H1 (cell line): ENCODE measurements at regions not wholly inside any gene's neighbourhood (a gene's known extent, or its start where the extent isn't known, plus 50 kb on each side); places are given as distances from the start of the nearest gene placed in this dataset.

Experiments
- CTCF ChIA-PET: fragments of 300-600 bp; sonication (Branson Sonifier 250); formaldehyde crosslinking; loops from one replicate; lab custom pipeline; 2021; ENCODE audit not compliant: partially characterized antibody; lab: Charles Lee
- POLR2A ChIA-PET: fragments of 300-600 bp; sonication (Branson Sonifier 250); formaldehyde crosslinking; loops from one replicate; lab custom pipeline; 2021; ENCODE audit warnings: inconsistent platforms; ENCODE audit not compliant: partially characterized antibody; lab: Charles Lee
- DNase-seq, 2 experiments: peaks; one replicate each; pipeline versions ENCODE4 v3.0.0 to v3.0.0-alpha.2; 2010 to 2022; ENCODE audit warnings: low spot score in 2 of 2, low read depth in 1 of 2, mixed read lengths in 1 of 2
- FAIRE-seq: peaks from 2 replicates; lab custom pipeline; 2011; peaks lifted over from hg19 to GRCh38; lab: Jason Lieb, UNC
- H2AFZ ChIP-seq: 2 replicates; pipeline ENCODE4 v1.8.1; 2012; ENCODE audit warnings: low read length, inconsistent platforms
- H2AK5ac ChIP-seq: 2 replicates; pipeline ENCODE4 v1.6.1; 2013; ENCODE audit warnings: low read depth, low read length
- H2BK120ac ChIP-seq: replicated peaks from 2 replicates; pipeline ENCODE3; 2013; ENCODE audit warnings: low read depth, low read length, inconsistent platforms
- H2BK12ac ChIP-seq: 2 replicates; pipeline ENCODE4 v1.6.1; 2013; ENCODE audit warnings: low read depth, low read length
- H2BK15ac ChIP-seq: 2 replicates; pipeline ENCODE4 v1.6.1; 2013; ENCODE audit warnings: low read length
- H2BK20ac ChIP-seq: 2 replicates; pipeline ENCODE4 v1.6.1; 2013; ENCODE audit warnings: low read length
- H2BK5ac ChIP-seq: 2 replicates; pipeline ENCODE4 v1.6.1; 2013; ENCODE audit warnings: low read depth, low read length
- H3K14ac ChIP-seq: 2 replicates; pipeline ENCODE4 v1.6.1; 2013; ENCODE audit warnings: inconsistent platforms; ENCODE audit not compliant: insufficient read length
- H3K18ac ChIP-seq: 2 replicates; pipeline ENCODE4 v1.6.1; 2013; ENCODE audit warnings: low read length; ENCODE audit errors: extremely low read depth
- H3K23ac ChIP-seq: 2 replicates; pipeline ENCODE4 v1.6.1; 2013; ENCODE audit warnings: inconsistent platforms; ENCODE audit not compliant: insufficient read length
- H3K23me2 ChIP-seq: 2 replicates; pipeline ENCODE4 v1.6.1; 2013; ENCODE audit warnings: low read depth, low read length
- H3K27ac ChIP-seq: 2 replicates; pipeline ENCODE4 v1.6.1; 2011; ENCODE audit warnings: low read depth, low read length, inconsistent platforms
- H3K27me3 ChIP-seq, 4 experiments: replicated peaks in 1 of 4; 1 replicate in 1 of 4; 2 replicates in 3 of 4; pipeline versions ENCODE4 v1.6.1 to v1.8.1; 2011 to 2013; ENCODE audit warnings: low read length in 3 of 4, mild to moderate bottlenecking in 3 of 4, inconsistent platforms in 2 of 4, mixed read lengths in 2 of 4, moderate library complexity in 1 of 4; ENCODE audit not compliant: control insufficient read depth in 3 of 4, insufficient read depth in 3 of 4; ENCODE audit errors: extremely low read depth in 1 of 4
- H3K36me3 ChIP-seq, 4 experiments: 2 replicates each; pipeline versions ENCODE4 v1.6.1 to v1.8.1; 2011 to 2013; ENCODE audit warnings: mild to moderate bottlenecking in 4 of 4, low read length in 3 of 4, moderate library complexity in 2 of 4, control low read depth in 1 of 4, inconsistent platforms in 1 of 4; ENCODE audit not compliant: insufficient read depth in 4 of 4, control insufficient read depth in 2 of 4
- H3K4ac ChIP-seq: replicated peaks from 2 replicates; pipeline ENCODE3; 2013; ENCODE audit warnings: low read length, low read depth, mixed read lengths, inconsistent platforms; ENCODE audit not compliant: insufficient read length
- H3K4me1 ChIP-seq, 4 experiments: replicated peaks in 1 of 4; 1 replicate in 1 of 4; 2 replicates in 3 of 4; pipeline versions ENCODE4 v1.6.1 to v1.8.1; 2011 to 2013; ENCODE audit warnings: low read length in 3 of 4, inconsistent platforms in 2 of 4, mixed read lengths in 1 of 4; ENCODE audit not compliant: insufficient read depth in 4 of 4, control insufficient read depth in 3 of 4
- H3K4me2 ChIP-seq, 2 experiments: 2 replicates each; pipeline versions ENCODE4 v1.6.1 to v1.8.1; 2011 to 2013; ENCODE audit warnings: low read depth in 2 of 2, low read length in 2 of 2, control low read depth in 1 of 2, inconsistent platforms in 1 of 2, mild to moderate bottlenecking in 1 of 2; ENCODE audit not compliant: insufficient read depth in 1 of 2
- H3K4me3 ChIP-seq, 4 experiments: fragments of 200-600, 300-600 bp in 1 of 4; sonication (generic), shearing (Covaris generic), sonication (Bioruptor Twin) in 1 of 4; 2 replicates each; pipeline versions ENCODE4 v1.5.1 to v1.8.1; 2011 to 2016; ENCODE audit warnings: low read length in 4 of 4, low read depth in 3 of 4, control low read depth in 2 of 4, inconsistent platforms in 2 of 4, mild to moderate bottlenecking in 2 of 4, mixed read lengths in 1 of 4, moderate library complexity in 1 of 4; ENCODE audit not compliant: insufficient read depth in 2 of 4; ENCODE audit errors: extremely low read depth in 1 of 4
- H3K56ac ChIP-seq: replicated peaks from 2 replicates; pipeline ENCODE3; 2013; ENCODE audit warnings: low read depth, mild to moderate bottlenecking, mixed read lengths, low read length, inconsistent platforms; ENCODE audit not compliant: insufficient read length
- H3K79me1 ChIP-seq: 2 replicates; pipeline ENCODE4 v1.6.1; 2013; ENCODE audit warnings: low read depth, low read length, control low read depth
- H3K79me2 ChIP-seq, 2 experiments: 2 replicates each; pipeline versions ENCODE4 v1.6.1 to v1.8.1; 2012 to 2013; ENCODE audit warnings: low read length in 2 of 2, mild to moderate bottlenecking in 2 of 2, inconsistent platforms in 1 of 2; ENCODE audit not compliant: insufficient read depth in 2 of 2, control insufficient read depth in 1 of 2
- H3K9ac ChIP-seq, 4 experiments: replicated peaks in 1 of 4; 1 replicate in 1 of 4; 2 replicates in 3 of 4; pipeline versions ENCODE4 v1.6.1 to v1.8.1; 2011 to 2013; ENCODE audit warnings: low read depth in 3 of 4, low read length in 3 of 4, control low read depth in 2 of 4, mild to moderate bottlenecking in 2 of 4, moderate library complexity in 2 of 4, inconsistent platforms in 1 of 4; ENCODE audit errors: extremely low read depth in 1 of 4
- H3K9me3 ChIP-seq, 2 experiments: 2 replicates each; pipeline versions ENCODE4 v1.6.1 to v1.8.1; 2012 to 2013; ENCODE audit warnings: mild to moderate bottlenecking in 2 of 2, moderate library complexity in 2 of 2, control low read depth in 1 of 2, inconsistent platforms in 1 of 2, low read depth in 1 of 2, low read length in 1 of 2, mixed read lengths in 1 of 2; ENCODE audit not compliant: insufficient read depth in 2 of 2
- H4K20me1 ChIP-seq, 2 experiments: replicated peaks in 1 of 2; 2 replicates each; pipeline versions ENCODE3 to v1.8.1; 2011 to 2013; ENCODE audit warnings: inconsistent platforms in 2 of 2, low read length in 2 of 2, mild to moderate bottlenecking in 1 of 2; ENCODE audit not compliant: insufficient read depth in 2 of 2, control insufficient read depth in 1 of 2
- H4K5ac ChIP-seq: 2 replicates; pipeline ENCODE4 v1.6.1; 2013; ENCODE audit warnings: low read length, low read depth, mixed read lengths, inconsistent platforms; ENCODE audit not compliant: insufficient read length
- H4K8ac ChIP-seq: 2 replicates; pipeline ENCODE4 v1.8.0; 2013; ENCODE audit warnings: mild to moderate bottlenecking, moderate library complexity, low read length, inconsistent platforms; ENCODE audit not compliant: insufficient read depth; ENCODE audit errors: extremely low read depth
- H4K91ac ChIP-seq: replicated peaks from 2 replicates; pipeline ENCODE3; 2013; ENCODE audit warnings: low read length, mixed read lengths, inconsistent platforms; ENCODE audit not compliant: insufficient read length
- CHD2 ChIP-seq: IDR thresholded peaks from 2 replicates; pipeline ENCODE4 v1.6.1; 2012; ENCODE audit warnings: low read length, improper control_type of control experiment
- CTBP2 ChIP-seq: IDR thresholded peaks from 2 replicates; pipeline ENCODE4 v1.7.0; 2011; ENCODE audit warnings: borderline replicate concordance, mild to moderate bottlenecking, moderate library complexity, mixed read lengths, low read length; ENCODE audit not compliant: insufficient read depth, insufficient read length
- EP300 ChIP-seq, 2 experiments: IDR thresholded peaks; 1 replicate in 1 of 2; 2 replicates in 1 of 2; pipeline ENCODE4 v1.6.1; 2011 to 2012; ENCODE audit warnings: low read depth in 2 of 2, low read length in 2 of 2, mild to moderate bottlenecking in 2 of 2, borderline replicate concordance in 1 of 2, inconsistent platforms in 1 of 2, moderate library complexity in 1 of 2
- EZH2 ChIP-seq: fragments of 200-600 bp; sonication (generic); IDR thresholded peaks from 2 replicates; pipeline ENCODE4 v1.7.1; 2012; ENCODE audit warnings: low read depth, mild to moderate bottlenecking, moderate library complexity, low read length, inconsistent platforms; ENCODE audit not compliant: severe bottlenecking
- FOSL1 ChIP-seq: IDR thresholded peaks from 2 replicates; pipeline ENCODE4 v1.6.1; 2011; ENCODE audit warnings: mild to moderate bottlenecking, low read depth, low read length, moderate library complexity; ENCODE audit not compliant: insufficient read depth
- PHF8 ChIP-seq: fragments of 200-600 bp; sonication (generic); conservative IDR thresholded peaks from 2 replicates; pipeline ENCODE4 v1.7.1; 2012; ENCODE audit warnings: low read depth, mild to moderate bottlenecking, inconsistent platforms, low read length, moderate library complexity
- POU5F1 ChIP-seq: IDR thresholded peaks from 2 replicates; pipeline ENCODE4 v1.6.1; 2011; ENCODE audit warnings: low read depth, mild to moderate bottlenecking, low read length, moderate library complexity
- RFX5 ChIP-seq: IDR thresholded peaks from 2 replicates; pipeline ENCODE4 v1.6.1; 2011; ENCODE audit warnings: low read depth, low read length, improper control_type of control experiment, borderline replicate concordance
- RNF2 ChIP-seq: fragments of 200-900, 300-1000 bp; sonication (generic); IDR thresholded peaks from 2 replicates; pipeline ENCODE4 v1.7.1; 2016; ENCODE audit warnings: borderline replicate concordance, low read depth, mild to moderate bottlenecking, antibody characterized with exemption, low read length; ENCODE audit not compliant: poor library complexity, severe bottlenecking; ENCODE audit errors: missing control alignments
- SIX5 ChIP-seq: IDR thresholded peaks from 2 replicates; pipeline ENCODE4 v1.6.1; 2011; ENCODE audit warnings: mild to moderate bottlenecking, low read depth, low read length
- SRF ChIP-seq: IDR thresholded peaks from 2 replicates; pipeline ENCODE4 v1.6.1; 2011; ENCODE audit warnings: mild to moderate bottlenecking, low read depth, low read length, moderate library complexity
- WGBS, 2 experiments: shearing (Covaris generic) in 1 of 2; methylation state at CpG; one replicate each; pipeline versions ENCODE4 v1.1.6 to v1.1.7; 2013 to 2015; ENCODE audit warnings: low lambda C conversion rate in 2 of 2, mixed read lengths in 2 of 2, inconsistent platforms in 1 of 2, low coverage in 1 of 2, missing lambda C conversion rate in 1 of 2; ENCODE audit not compliant: insufficient replicate concordance in 2 of 2, insufficient coverage in 1 of 2, insufficient read length in 1 of 2; ENCODE audit errors: extremely low coverage in 1 of 2, missing lambda C conversion rate in 1 of 2; 5-methylcytosine and 5-hydroxymethylcytosine counted together
- TF ChIP-seq, protein P1 (sequence below): IDR thresholded peaks from 2 replicates; pipeline ENCODE4 v1.6.1; 2011; ENCODE audit warnings: low read depth, mild to moderate bottlenecking, low read length; ENCODE audit not compliant: insufficient read depth

DNA sequence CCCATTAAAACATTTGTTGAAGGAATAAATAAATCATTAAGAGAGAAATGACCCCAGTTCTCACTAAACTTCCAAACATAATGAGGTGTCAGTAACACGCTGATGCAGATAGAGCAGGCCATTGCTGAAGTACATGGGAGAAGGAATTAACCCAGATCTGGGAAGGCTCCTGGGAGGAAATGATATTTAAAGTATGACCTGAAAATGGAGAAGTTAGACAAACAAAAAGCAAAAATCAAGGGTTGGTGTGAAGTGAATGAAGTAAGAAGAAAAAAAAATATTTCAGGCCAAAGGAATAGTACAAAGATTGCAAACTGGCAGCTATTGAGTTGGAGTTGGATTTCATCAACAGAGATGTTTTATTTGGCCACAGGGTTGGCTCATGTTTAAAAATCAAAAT lies 71.4 kb downstream of the RGS2 start:
- no peak overlapping the region for H3K4me2 ChIP-seq
- no peak overlapping the region for H3K23ac ChIP-seq
- H2AFZ ChIP-seq = no peak overlapping the region
- no peak overlapping the region for H3K4ac ChIP-seq
- no peak overlapping the region for H3K14ac ChIP-seq
- H4K5ac ChIP-seq = no peak overlapping the region
- no peak overlapping the region for H2BK120ac ChIP-seq
- H2BK5ac ChIP-seq = no peak overlapping the region
- no peak overlapping the region for H2BK15ac ChIP-seq
- 82% methylated on average over 1 of the region's 1 CpG; no CpG with 5 or more reads in 1 of the 2 experiments for WGBS, 2 experiments
- no peak overlapping the region for H2BK12ac ChIP-seq
- TF ChIP-seq SRF (no peak), CTBP2 (no peak), EP300 (IDR thresholded peaks at IDR 0.05; ENCODE audit: borderline replicate concordance in 1 of 2, low read depth in 2 of 2, low read length in 2 of 2) (no peak), SIX5 (no peak), RFX5 (no peak), CHD2 (no peak), PHF8 (no peak), EZH2 (no peak), RNF2 (no peak), FOSL1 (no peak), POU5F1 (no peak)
- TF ChIP-seq, protein P1, sequence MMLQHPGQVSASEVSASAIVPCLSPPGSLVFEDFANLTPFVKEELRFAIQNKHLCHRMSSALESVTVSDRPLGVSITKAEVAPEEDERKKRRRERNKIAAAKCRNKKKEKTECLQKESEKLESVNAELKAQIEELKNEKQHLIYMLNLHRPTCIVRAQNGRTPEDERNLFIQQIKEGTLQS = no peak
- CTCF ChIA-PET = no interaction called here
- no peak for FAIRE-seq
- DNase-seq = no peak
- no peak overlapping the region for H3K4me3 ChIP-seq
- H3K18ac ChIP-seq = no peak overlapping the region
- POLR2A ChIA-PET = no interaction called here
- H3K9me3 ChIP-seq = no peaks in the 10 kb centered on the region
- H4K20me1 ChIP-seq = no peaks in the 10 kb centered on the region
- H3K27me3 ChIP-seq = no peaks in the 10 kb centered on the region
- H2AK5ac ChIP-seq = no peak overlapping the region
- no peaks in the 10 kb centered on the region for H3K79me1 ChIP-seq
- H3K56ac ChIP-seq = no peak overlapping the region
- no peaks in the 10 kb centered on the region for H3K79me2 ChIP-seq
- H3K36me3 ChIP-seq = no peaks in the 10 kb centered on the region
- no peak overlapping the region for H4K8ac ChIP-seq
- no peaks in the 10 kb centered on the region; the same call in 1 of the 2 replicates for H3K23me2 ChIP-seq
- no peak overlapping the region for H3K27ac ChIP-seq
- H3K9ac ChIP-seq = no peak overlapping the region
- H4K91ac ChIP-seq = no peak overlapping the region
- H3K4me1 ChIP-seq = no peaks in the 10 kb centered on the region
- H2BK20ac ChIP-seq = no peak overlapping the region
